Colonic mucosa (tissue), 4 donors: ENCODE measurements at regions not wholly inside any gene's neighbourhood (a gene's known extent, or its start where the extent isn't known, plus 50 kb on each side); places are given as distances from the start of the nearest gene placed in this dataset.

Experiments
- DNase-seq: peaks from one replicate; pipeline ENCODE4 v3.0.0-alpha.2; 2020
- H3K27ac ChIP-seq: fragments of 200-600 bp; one replicate; pipeline ENCODE4 v1.8.0; 2021
- H3K27me3 ChIP-seq: fragments of 200-600 bp; one replicate; pipeline ENCODE4 v1.8.0; 2021
- H3K36me3 ChIP-seq: fragments of 200-600 bp; one replicate; pipeline ENCODE4 v1.8.0; 2021
- H3K4me1 ChIP-seq: fragments of 200-600 bp; one replicate; pipeline ENCODE4 v1.8.0; 2021; ENCODE audit warnings: mild to moderate bottlenecking
- H3K4me3 ChIP-seq: fragments of 200-600 bp; one replicate; pipeline ENCODE4 v1.8.0; 2021
- H3K9ac ChIP-seq, 2 donors: one replicate each; pipeline ENCODE4 v1.7.0; 2013; ENCODE audit warnings: control low read depth in 2 of 2, low read depth in 2 of 2, low read length in 2 of 2
- H3K9me3 ChIP-seq: fragments of 200-600 bp; one replicate; pipeline ENCODE4 v1.8.0; 2021
- intact Hi-C: fragments of 100-400 bp; cut with DNase I; formaldehyde crosslinking; loops from one replicate; pipeline ENCODE4 v1.14.1; 2022
- TF ChIP-seq, protein P1 (sequence below): fragments of 200-600 bp; IDR thresholded peaks from one replicate; pipeline ENCODE4 v1.8.0; 2022; ENCODE audit warnings: antibody characterized with exemption, mild to moderate bottlenecking
- donor health status: healthy.
- donor health status: DM: no; HTN: no; CAD: no.
- donor health status: DM: no; HTN: no; CAD: no.

- Histone ChIP-seq H3K27me3 (peaks cover 8% of the 10 kb centered on the region), H3K36me3 (no peaks in the 10 kb centered on the region), H3K27ac (no peak overlapping the region), H3K9me3 (no peaks in the 10 kb centered on the region), H3K4me1 (no peaks in the 10 kb centered on the region), H3K4me3 (no peak overlapping the region), H3K9ac (no peak overlapping the region)
- no peak for DNase-seq
- intact Hi-C loops, result no loop called here
- TF ChIP-seq, protein P1, sequence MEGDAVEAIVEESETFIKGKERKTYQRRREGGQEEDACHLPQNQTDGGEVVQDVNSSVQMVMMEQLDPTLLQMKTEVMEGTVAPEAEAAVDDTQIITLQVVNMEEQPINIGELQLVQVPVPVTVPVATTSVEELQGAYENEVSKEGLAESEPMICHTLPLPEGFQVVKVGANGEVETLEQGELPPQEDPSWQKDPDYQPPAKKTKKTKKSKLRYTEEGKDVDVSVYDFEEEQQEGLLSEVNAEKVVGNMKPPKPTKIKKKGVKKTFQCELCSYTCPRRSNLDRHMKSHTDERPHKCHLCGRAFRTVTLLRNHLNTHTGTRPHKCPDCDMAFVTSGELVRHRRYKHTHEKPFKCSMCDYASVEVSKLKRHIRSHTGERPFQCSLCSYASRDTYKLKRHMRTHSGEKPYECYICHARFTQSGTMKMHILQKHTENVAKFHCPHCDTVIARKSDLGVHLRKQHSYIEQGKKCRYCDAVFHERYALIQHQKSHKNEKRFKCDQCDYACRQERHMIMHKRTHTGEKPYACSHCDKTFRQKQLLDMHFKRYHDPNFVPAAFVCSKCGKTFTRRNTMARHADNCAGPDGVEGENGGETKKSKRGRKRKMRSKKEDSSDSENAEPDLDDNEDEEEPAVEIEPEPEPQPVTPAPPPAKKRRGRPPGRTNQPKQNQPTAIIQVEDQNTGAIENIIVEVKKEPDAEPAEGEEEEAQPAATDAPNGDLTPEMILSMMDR, result no peak
These were observed 65.1 kb downstream of the SLC4A3 start for GRCh38 chr2:219692521-219692920.

GRCh38 chr2:219695145-219695709, 67.8 kb downstream of the SLC4A3 start:
- no peak for DNase-seq
- Histone ChIP-seq H3K27ac (no peak overlapping the region), H3K27me3 (peaks cover 4% of the 10 kb centered on the region), H3K36me3 (no peaks in the 10 kb centered on the region), H3K4me3 (no peak overlapping the region), H3K4me1 (no peaks in the 10 kb centered on the region), H3K9ac (no peak overlapping the region), H3K9me3 (no peaks in the 10 kb centered on the region)
- TF ChIP-seq, protein P1, result no peak
- intact Hi-C loops, result no loop called here

GRCh38 chr2:219697811-219698747, 70.6 kb downstream of the SLC4A3 start:
- Histone ChIP-seq H3K36me3 (no peaks in the 10 kb centered on the region), H3K27me3 (peaks cover 3% of the 10 kb centered on the region), H3K9me3 (no peaks in the 10 kb centered on the region), H3K4me1 (no peaks in the 10 kb centered on the region), H3K27ac (no peak overlapping the region), H3K4me3 (no peak overlapping the region), H3K9ac (no peak overlapping the region)
- no peak for DNase-seq
- intact Hi-C loops, result no loop called here
- TF ChIP-seq, protein P1, result no peak

DNA sequence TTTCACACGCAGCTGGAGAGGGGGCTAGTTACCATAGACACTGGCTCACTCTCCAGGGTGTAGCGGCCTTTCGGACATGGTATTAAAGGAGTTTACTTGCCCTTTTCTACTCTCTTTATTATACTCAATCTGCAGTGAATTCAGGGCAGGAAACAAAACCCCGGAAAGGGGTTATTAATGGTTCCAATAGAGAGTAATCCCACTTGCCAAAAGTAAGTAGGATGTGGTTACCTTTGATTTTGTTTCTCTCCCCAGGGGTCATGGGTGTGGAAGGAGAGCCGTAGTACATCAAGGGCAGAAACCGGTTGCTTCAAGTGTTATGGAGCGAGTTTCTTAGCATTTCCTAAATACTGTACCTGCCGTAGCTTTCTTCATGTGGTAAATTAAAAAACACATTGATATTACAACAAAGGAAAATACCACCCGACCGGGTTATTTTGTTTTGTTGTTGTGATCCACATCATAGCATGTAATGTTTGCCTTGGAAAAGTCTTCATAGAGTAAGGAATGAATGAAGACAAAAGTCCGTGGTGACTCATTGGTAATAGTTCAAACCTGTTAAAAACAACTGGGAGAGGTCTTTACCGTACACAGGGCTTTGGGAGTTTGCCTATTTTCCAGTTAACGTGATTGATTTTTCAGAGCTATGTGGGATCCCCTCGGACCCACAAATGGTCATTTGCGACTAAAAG, 71.5 kb downstream of the SLC4A3 start:
- no peaks in the 10 kb centered on the region for H3K9me3 ChIP-seq
- H3K27me3 ChIP-seq, result no peaks in the 10 kb centered on the region
- TF ChIP-seq, protein P1, result no peak
- intact Hi-C loops, result no loop called here
- H3K4me1 ChIP-seq, result no peaks in the 10 kb centered on the region
- no peak overlapping the region for H3K27ac ChIP-seq
- H3K36me3 ChIP-seq, result no peaks in the 10 kb centered on the region
- H3K4me3 ChIP-seq, result no peak overlapping the region
- H3K9ac ChIP-seq, result no peak overlapping the region
- DNase-seq, result no peak

GRCh38 chr2:219699440-219699821, 72.0 kb downstream of the SLC4A3 start:
- Histone ChIP-seq H3K27me3 (no peaks in the 10 kb centered on the region), H3K4me1 (no peaks in the 10 kb centered on the region), H3K36me3 (no peaks in the 10 kb centered on the region), H3K9me3 (no peaks in the 10 kb centered on the region), H3K27ac (no peak overlapping the region), H3K4me3 (no peak overlapping the region), H3K9ac (no peak overlapping the region)
- intact Hi-C loops, result no loop called here
- no peak for DNase-seq
- TF ChIP-seq, protein P1, result no peak
